Gastrocnemius medialis (tissue), 4 donors: ENCODE measurements at regions not wholly inside any gene's neighbourhood (a gene's known extent, or its start where the extent isn't known, plus 50 kb on each side); places are given as distances from the start of the nearest gene placed in this dataset.

Experiments
- CTCF ChIP-seq, 5 experiments: fragments of 450-650 bp in 3 of 5; fragments of 200-600 bp in 2 of 5; sonication (generic) in 2 of 5; IDR thresholded peaks in 4 of 5; conservative IDR thresholded peaks in 1 of 5; 1 replicate in 4 of 5; 2 replicates in 1 of 5; pipeline ENCODE4 v1.5.1; 2016 to 2019; ENCODE audit warnings: antibody characterized with exemption in 5 of 5, mild to moderate bottlenecking in 3 of 5, moderate library complexity in 3 of 5
- POLR2A ChIP-seq, 2 donors: fragments of 450-650 bp; IDR thresholded peaks; one replicate each; pipeline ENCODE4 v1.6.1; 2017; ENCODE audit warnings: antibody characterized with exemption in 2 of 2, mild to moderate bottlenecking in 2 of 2, moderate library complexity in 2 of 2

GRCh38 chr11:128067780-128068179 is 519.6 kb downstream of the ETS1 start:
- no peak for TF ChIP-seq CTCF (IDR thresholded peaks at IDR 0.05 in 4 of 5, conservative IDR thresholded peaks at IDR 0.05 in 1 of 5)
- no peak for TF ChIP-seq POLR2A (IDR thresholded peaks at IDR 0.05)
